IMR-90 (cell line): ENCODE measurements at regions not wholly inside any gene's neighbourhood (a gene's known extent, or its start where the extent isn't known, plus 50 kb on each side); places are given as distances from the start of the nearest gene placed in this dataset.

Experiments used
- ATAC-seq: fragments of 200-7000 bp; cut with Tn5 transposase; 2 replicates; pipeline ENCODE4 v1.9.1; 2020; ENCODE audit warnings: low read depth, mild to moderate bottlenecking, moderate library complexity
- BruUV-seq: library from RNA; stranded (reverse); fragments of 400-500 nt; replicated peaks from 2 replicates; lab custom pipeline; 2021; lab: Mats Ljungman, UMichigan
- CTCF ChIA-PET: fragments of 300-600 bp; formaldehyde crosslinking; extraction: SDS; loops from one replicate; lab custom pipeline; 2021; ENCODE audit warnings: antibody characterized with exemption; lab: Yijun Ruan, JAX
- POLR2A ChIA-PET: fragments of 300-600 bp; sonication (Branson Sonifier 250); formaldehyde crosslinking; loops from one replicate; lab custom pipeline; 2022; ENCODE audit warnings: antibody characterized with exemption; ENCODE audit not compliant: unreplicated experiment; lab: Charles Lee
- DNase-seq: peaks from one replicate; pipeline ENCODE4 v3.0.0; 2013
- H2AFZ ChIP-seq: replicated peaks from 2 replicates; pipeline ENCODE3; 2013; ENCODE audit warnings: low read length, mild to moderate bottlenecking; ENCODE audit not compliant: poor library complexity
- H2AK5ac ChIP-seq: 2 replicates; pipeline ENCODE4 v1.6.1; 2013; ENCODE audit warnings: low read depth, low read length, inconsistent platforms
- H2AK9ac ChIP-seq: replicated peaks from 2 replicates; pipeline ENCODE3; 2013; ENCODE audit warnings: mild to moderate bottlenecking, low read depth, low read length, moderate library complexity; ENCODE audit not compliant: poor library complexity
- H2BK120ac ChIP-seq: 2 replicates; pipeline ENCODE4 v1.6.1; 2013; ENCODE audit warnings: low read depth, low read length, inconsistent platforms
- H2BK15ac ChIP-seq: 3 replicates; pipeline ENCODE4 v1.6.1; 2013; ENCODE audit warnings: low read depth, low read length, inconsistent platforms
- H2BK20ac ChIP-seq: 2 replicates; pipeline ENCODE4 v1.6.1; 2013; ENCODE audit warnings: low read depth, mild to moderate bottlenecking, inconsistent platforms, low read length, moderate library complexity
- H2BK5ac ChIP-seq: 2 replicates; pipeline ENCODE4 v1.6.1; 2013; ENCODE audit warnings: mild to moderate bottlenecking, low read depth, low read length, inconsistent platforms; ENCODE audit not compliant: poor library complexity, severe bottlenecking
- H3K14ac ChIP-seq: replicated peaks from 2 replicates; pipeline ENCODE4 v1.6.1; 2013; ENCODE audit warnings: low read depth, low read length, inconsistent platforms
- H3K18ac ChIP-seq: 2 replicates; pipeline ENCODE4 v1.6.1; 2013; ENCODE audit warnings: low read depth, low read length, control low read depth
- H3K23ac ChIP-seq: 2 replicates; pipeline ENCODE4 v1.6.1; 2013; ENCODE audit warnings: low read depth, low read length, inconsistent platforms
- H3K27ac ChIP-seq: 2 replicates; pipeline ENCODE4 v1.5.1; 2013; ENCODE audit warnings: mild to moderate bottlenecking, control low read depth, low read length; ENCODE audit not compliant: insufficient read depth
- H3K27me3 ChIP-seq: 2 replicates; pipeline ENCODE4 v1.6.1; 2013; ENCODE audit warnings: low read length; ENCODE audit not compliant: control insufficient read depth, insufficient read depth
- H3K36me3 ChIP-seq: 2 replicates; pipeline ENCODE4 v1.6.1; 2013; ENCODE audit warnings: low read length, mixed read lengths; ENCODE audit not compliant: control insufficient read depth, insufficient read depth
- H3K4ac ChIP-seq: 2 replicates; pipeline ENCODE4 v1.6.1; 2013; ENCODE audit warnings: low read depth, low read length, inconsistent platforms
- H3K4me1 ChIP-seq: 2 replicates; pipeline ENCODE4 v1.6.1; 2013; ENCODE audit warnings: low read length, mixed read lengths; ENCODE audit not compliant: control insufficient read depth, insufficient read depth
- H3K4me2 ChIP-seq: 2 replicates; pipeline ENCODE4 v1.6.1; 2013; ENCODE audit warnings: low read depth, mild to moderate bottlenecking, control low read depth, low read length, moderate library complexity
- H3K4me3 ChIP-seq: 2 replicates; pipeline ENCODE4 v1.5.1; 2013; ENCODE audit warnings: low read depth, mild to moderate bottlenecking, control low read depth, low read length, moderate library complexity; ENCODE audit not compliant: insufficient read depth
- H3K56ac ChIP-seq: 2 replicates; pipeline ENCODE4 v1.6.1; 2013; ENCODE audit warnings: low read length, inconsistent platforms; ENCODE audit not compliant: insufficient read depth; ENCODE audit errors: extremely low read depth
- H3K79me1 ChIP-seq, 2 experiments: 2 replicates each; pipeline ENCODE4 v1.6.1; 2013; ENCODE audit warnings: low read length in 2 of 2, inconsistent platforms in 1 of 2, low read depth in 1 of 2
- H3K9ac ChIP-seq: 2 replicates; pipeline ENCODE4 v1.6.1; 2013; ENCODE audit warnings: low read depth, low read length, control low read depth
- H3K9me1 ChIP-seq: 2 replicates; pipeline ENCODE4 v1.6.1; 2013; ENCODE audit warnings: low read length, inconsistent platforms; ENCODE audit not compliant: insufficient read depth
- H3K9me3 ChIP-seq: 2 replicates; pipeline ENCODE4 v1.6.1; 2013; ENCODE audit warnings: low read length; ENCODE audit not compliant: control insufficient read depth, insufficient read depth
- H4K20me1 ChIP-seq: 2 replicates; pipeline ENCODE4 v1.6.1; 2013; ENCODE audit warnings: low read length, inconsistent platforms; ENCODE audit not compliant: insufficient read depth
- H4K5ac ChIP-seq: 2 replicates; pipeline ENCODE4 v1.6.1; 2013; ENCODE audit warnings: mild to moderate bottlenecking, low read depth, low read length, control low read depth
- H4K8ac ChIP-seq, 2 experiments: 2 replicates each; pipeline ENCODE4 v1.6.1; 2013; ENCODE audit warnings: low read depth in 2 of 2, low read length in 2 of 2, control low read depth in 1 of 2, inconsistent platforms in 1 of 2
- H4K91ac ChIP-seq: 2 replicates; pipeline ENCODE4 v1.6.1; 2013; ENCODE audit warnings: low read depth, low read length, inconsistent platforms; ENCODE audit not compliant: insufficient read depth
- BHLHE40 ChIP-seq: fragments of 150-350 bp; IDR thresholded peaks from 2 replicates; pipeline ENCODE4 v1.6.1; 2016; ENCODE audit warnings: mild to moderate bottlenecking, low read depth, low read length
- CEBPB ChIP-seq: IDR thresholded peaks from 2 replicates; pipeline ENCODE4 v1.6.1; 2012; ENCODE audit warnings: low read depth, low read length, improper control_type of control experiment
- CHD1 ChIP-seq: IDR thresholded peaks from 2 replicates; pipeline ENCODE4 v1.6.1; 2012; ENCODE audit warnings: low read depth, low read length, improper control_type of control experiment
- FOS ChIP-seq: fragments of 150-350 bp; IDR thresholded peaks from 2 replicates; pipeline ENCODE4 v1.6.1; 2016; ENCODE audit warnings: low read depth, low read length
- MAFK ChIP-seq: IDR thresholded peaks from 2 replicates; pipeline ENCODE4 v1.6.1; 2012; ENCODE audit warnings: low read depth, low read length, improper control_type of control experiment
- MAZ ChIP-seq: IDR thresholded peaks from 2 replicates; pipeline ENCODE4 v1.6.1; 2012; ENCODE audit warnings: low read depth, mild to moderate bottlenecking, low read length, improper control_type of control experiment, moderate library complexity, borderline replicate concordance
- MXI1 ChIP-seq: IDR thresholded peaks from 2 replicates; pipeline ENCODE4 v1.6.1; 2012; ENCODE audit warnings: low read depth, mild to moderate bottlenecking, low read length, moderate library complexity, borderline replicate concordance
- NFE2L2 ChIP-seq: fragments of 150-350 bp; IDR thresholded peaks from 2 replicates; pipeline ENCODE4 v1.6.1; 2016; ENCODE audit warnings: low read depth, mild to moderate bottlenecking, low read length
- POLR2A ChIP-seq: IDR thresholded peaks from 2 replicates; pipeline ENCODE4 v1.6.1; 2012; ENCODE audit warnings: mild to moderate bottlenecking, low read depth, low read length
- RAD21 ChIP-seq: IDR thresholded peaks from 2 replicates; pipeline ENCODE4 v1.6.1; 2012; ENCODE audit warnings: low read length, improper control_type of control experiment
- SMC3 ChIP-seq: fragments of 150-350 bp; IDR thresholded peaks from 2 replicates; pipeline ENCODE4 v1.6.1; 2016; ENCODE audit warnings: low read depth, mild to moderate bottlenecking, antibody characterized with exemption, low read length, moderate library complexity
- USF2 ChIP-seq: fragments of 150-350 bp; IDR thresholded peaks from 2 replicates; pipeline ENCODE4 v1.6.1; 2017; ENCODE audit warnings: mild to moderate bottlenecking, antibody characterized with exemption, low read length, low read depth
- dilution Hi-C: fragments of 300-500 bp; cut with HindIII; formaldehyde crosslinking; loops from one replicate; pipeline ENCODE4 v1.14.3; 2018; ENCODE audit warnings: low sequenced_read_pairs; ENCODE audit not compliant: unreplicated experiment
- in situ Hi-C: fragments of 300-500 bp; cut with MboI; formaldehyde crosslinking; loops from 3 replicates; pipeline ENCODE4 v1.14.3; 2019; ENCODE audit warnings: low sequenced_read_pairs, inconsistent platforms, mixed read lengths
- intact Hi-C: fragments of 100-400 bp; cut with micrococcal nuclease; formaldehyde crosslinking; loops from 2 replicates; pipeline ENCODE4 v1.10.0; 2022

DNA sequence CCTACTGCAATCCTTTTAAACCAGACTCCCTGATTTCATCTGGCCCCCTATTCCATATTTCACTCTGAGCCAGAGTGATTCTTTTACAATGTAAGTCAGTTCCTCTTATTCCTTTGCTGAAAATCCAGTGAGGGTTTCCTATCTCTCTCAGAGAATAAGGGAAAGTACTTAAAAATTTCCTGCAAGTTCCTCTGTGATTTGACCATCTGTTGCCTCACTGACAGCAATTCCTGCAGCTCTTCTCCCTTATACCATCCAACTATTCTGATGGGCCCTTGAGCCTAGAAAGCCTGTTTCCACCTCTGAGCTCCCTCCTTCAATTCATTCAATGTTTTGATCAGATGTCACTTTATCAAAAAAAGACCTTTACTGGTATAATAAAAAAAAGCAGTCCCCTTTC is 317.1 kb upstream of the CCNH start:
- ChIA-PET POLR2A (no interaction called here), CTCF (no interaction called here)
- H3K36me3 ChIP-seq = no peaks in the 10 kb centered on the region
- H3K79me1 ChIP-seq = no peaks in the 10 kb centered on the region
- dilution Hi-C loops (no loop called here), in situ Hi-C loops (no loop called here), intact Hi-C loops (no loop called here)
- no peak overlapping the region for H2AFZ ChIP-seq
- H3K9me1 ChIP-seq = no peaks in the 10 kb centered on the region
- TF ChIP-seq FOS (no peak), NFE2L2 (no peak), MXI1 (no peak), BHLHE40 (no peak), MAFK (no peak), MAZ (no peak), RAD21 (no peak), SMC3 (no peak), POLR2A (no peak), CEBPB (no peak), USF2 (no peak), CHD1 (no peak)
- no peak overlapping the region for H4K8ac ChIP-seq
- no peak overlapping the region for H3K4me2 ChIP-seq
- ATAC-seq (no peak), DNase-seq (no peak)
- BruUV-seq = no TSS peak
- H3K14ac ChIP-seq = no peak overlapping the region
- no peaks in the 10 kb centered on the region for H3K4me1 ChIP-seq
- H2BK20ac ChIP-seq = no peak overlapping the region
- H2AK9ac ChIP-seq = no peak overlapping the region
- H3K4me3 ChIP-seq = no peak overlapping the region
- no peak overlapping the region for H2AK5ac ChIP-seq
- no peak overlapping the region for H3K4ac ChIP-seq
- no peak overlapping the region for H3K27ac ChIP-seq
- H3K27me3 ChIP-seq = no peaks in the 10 kb centered on the region
- no peaks in the 10 kb centered on the region for H3K9me3 ChIP-seq
- no peak overlapping the region for H3K18ac ChIP-seq
- H2BK15ac ChIP-seq = no peak overlapping the region
- H3K23ac ChIP-seq = no peak overlapping the region
- H2BK5ac ChIP-seq = no peak overlapping the region
- no peak overlapping the region for H3K56ac ChIP-seq
- no peak overlapping the region for H2BK120ac ChIP-seq
- no peak overlapping the region for H4K91ac ChIP-seq
- no peaks in the 10 kb centered on the region for H4K20me1 ChIP-seq
- no peak overlapping the region for H4K5ac ChIP-seq
- H3K9ac ChIP-seq = no peak overlapping the region
